ENCODE measurements at regions not wholly inside any gene's neighbourhood (a gene's known extent, or its start where the extent isn't known, plus 50 kb on each side); places are given as distances from the start of the nearest gene placed in this dataset.

DNA sequence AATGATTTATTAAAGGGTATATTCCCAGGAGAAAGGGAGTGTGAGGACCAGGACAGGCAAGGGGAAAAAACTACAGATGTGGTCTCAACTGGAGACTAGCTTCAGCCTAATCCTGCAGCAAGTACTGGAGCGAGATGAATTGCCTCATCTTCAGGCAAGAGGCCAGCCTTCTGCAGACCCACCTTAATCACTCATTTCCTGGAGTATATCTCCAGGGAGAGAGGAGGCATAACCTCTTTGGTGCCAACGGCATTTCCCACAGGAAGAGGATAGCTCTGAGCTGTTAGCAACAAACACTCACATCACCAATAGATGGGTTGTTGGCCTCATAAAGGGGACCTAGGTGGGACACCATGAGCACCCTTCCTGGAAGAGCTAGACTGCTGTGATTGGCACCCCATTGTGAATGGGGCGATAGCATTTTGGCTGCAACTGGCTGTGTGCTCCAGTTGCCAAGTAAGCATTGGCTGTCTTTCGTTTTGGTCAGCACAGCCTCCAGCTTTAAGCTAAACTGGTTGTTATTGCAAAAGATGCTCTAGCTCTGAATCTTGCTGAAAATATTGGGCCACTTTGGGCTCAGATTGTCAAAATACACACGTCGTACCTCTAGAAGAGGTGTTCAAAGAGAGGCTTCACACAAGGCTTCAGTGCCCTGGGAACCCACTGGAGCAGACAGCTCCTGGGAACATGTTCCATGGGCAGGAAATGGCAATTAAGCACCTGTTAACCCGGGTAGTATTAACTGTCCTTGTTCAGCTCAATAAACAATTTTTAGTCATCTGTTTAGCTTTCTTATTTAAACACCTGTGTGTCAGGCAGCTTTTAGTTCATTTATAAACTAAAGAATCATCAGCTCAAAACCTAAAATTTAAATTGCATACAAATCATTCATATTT is 314.8 kb upstream of the C1orf87 start:
- DNase-seq (ENCODE audit: low read depth, low spot score), result no peak

DNA sequence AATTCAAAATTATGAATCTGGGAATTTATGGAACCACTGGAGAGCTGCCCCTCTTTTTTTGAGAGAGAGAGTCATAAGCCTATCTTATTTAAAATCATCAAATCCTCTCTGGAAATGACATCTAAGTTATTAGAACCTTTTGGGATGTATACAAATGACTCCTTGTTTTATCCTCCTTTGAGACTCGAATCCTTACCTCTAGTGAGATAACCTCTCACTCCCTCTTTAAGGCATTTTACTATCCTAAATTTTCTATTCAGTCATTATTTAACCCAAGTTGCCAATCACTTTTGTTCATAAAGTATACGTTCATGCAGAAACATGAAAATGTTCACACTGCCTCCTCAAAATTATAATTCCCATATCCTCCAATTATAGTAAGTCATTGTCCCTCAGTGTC is 313.6 kb upstream of the C1orf87 start:
- no peak for DNase-seq (ENCODE audit: low read depth, low spot score)

DNA sequence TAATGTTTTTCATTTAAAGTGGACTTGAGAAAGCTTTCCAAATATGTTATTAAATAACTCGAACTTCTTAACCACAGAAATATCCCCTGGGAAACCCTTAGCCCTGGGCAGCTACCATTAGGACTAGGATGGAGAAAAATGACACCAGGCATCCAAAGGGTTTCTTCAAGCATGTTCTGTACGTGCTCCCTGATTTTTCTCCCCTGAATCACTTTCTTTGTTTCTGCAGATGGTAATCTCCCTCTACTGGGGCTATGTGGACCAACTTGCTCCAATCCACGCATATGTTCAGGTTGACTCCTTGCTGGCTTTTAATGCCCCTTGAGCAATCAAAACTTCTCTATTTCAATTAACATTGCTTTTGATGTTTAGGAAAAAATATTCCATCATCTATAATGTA is 312.7 kb upstream of the C1orf87 start:
- DNase-seq (ENCODE audit: low read depth, low spot score), result no peak

DNA sequence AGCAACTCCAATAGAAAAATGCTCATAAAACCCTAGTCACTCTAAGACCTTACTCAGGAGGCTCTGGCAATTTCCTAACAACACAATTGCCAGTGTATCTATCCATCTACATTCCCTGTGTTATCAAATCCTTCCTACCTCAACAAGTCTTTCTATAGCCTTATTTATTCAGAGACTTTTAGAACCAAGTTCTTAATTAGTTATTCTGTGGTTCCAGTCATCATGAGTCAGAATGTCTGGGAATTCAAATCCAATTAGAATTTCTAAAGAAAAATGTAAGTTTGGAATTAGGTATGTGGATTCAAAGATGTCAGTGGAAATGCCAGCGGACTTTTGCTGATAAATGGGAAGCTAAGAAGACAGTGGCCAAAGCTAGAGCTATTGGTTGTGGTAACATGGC is 302.6 kb upstream of the C1orf87 start:
- DNase-seq (ENCODE audit: low read depth, low spot score), result no peak

DNA sequence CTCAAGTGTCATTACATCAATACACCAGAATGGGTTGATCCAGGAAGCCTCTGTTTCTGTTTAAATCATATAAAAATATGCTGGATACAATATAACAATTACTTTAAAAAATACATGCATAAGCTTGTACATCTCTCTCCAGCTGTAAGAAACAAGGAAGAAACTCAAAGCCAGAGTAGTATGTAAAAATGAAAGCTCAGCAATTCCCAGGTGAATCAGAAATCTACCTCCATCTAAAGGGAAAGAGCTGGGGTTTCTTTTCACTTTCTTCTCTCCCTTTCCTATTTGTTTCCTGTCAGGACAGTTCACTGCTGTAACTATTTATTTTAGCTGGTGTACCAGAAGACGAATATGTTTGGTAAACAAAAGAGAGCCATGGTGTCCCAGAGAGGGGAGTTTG is 301.0 kb upstream of the C1orf87 start:
- DNase-seq (ENCODE audit: low read depth, low spot score), result no peak

DNA sequence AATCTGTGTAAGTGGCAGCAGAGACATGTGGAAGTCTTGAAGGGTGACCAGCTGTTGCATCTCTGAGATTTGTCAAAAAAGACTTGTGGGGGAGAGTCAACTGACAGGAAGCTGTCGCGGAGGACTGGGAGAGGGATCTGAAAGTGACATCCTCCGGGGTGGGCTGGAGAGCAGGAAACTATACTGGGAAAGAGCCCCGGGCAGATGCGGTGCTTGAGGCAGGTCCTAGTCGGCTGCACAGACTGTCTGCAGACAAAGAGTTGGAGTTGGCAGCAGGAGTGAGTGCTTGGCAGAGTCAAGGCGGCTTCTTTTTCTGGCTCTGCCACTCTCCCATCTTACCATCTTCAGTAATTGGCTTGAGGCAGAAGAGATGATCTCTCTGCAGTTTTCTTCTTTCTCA is 294.0 kb upstream of the C1orf87 start:
- no peak for DNase-seq (ENCODE audit: low read depth, low spot score)

DNA sequence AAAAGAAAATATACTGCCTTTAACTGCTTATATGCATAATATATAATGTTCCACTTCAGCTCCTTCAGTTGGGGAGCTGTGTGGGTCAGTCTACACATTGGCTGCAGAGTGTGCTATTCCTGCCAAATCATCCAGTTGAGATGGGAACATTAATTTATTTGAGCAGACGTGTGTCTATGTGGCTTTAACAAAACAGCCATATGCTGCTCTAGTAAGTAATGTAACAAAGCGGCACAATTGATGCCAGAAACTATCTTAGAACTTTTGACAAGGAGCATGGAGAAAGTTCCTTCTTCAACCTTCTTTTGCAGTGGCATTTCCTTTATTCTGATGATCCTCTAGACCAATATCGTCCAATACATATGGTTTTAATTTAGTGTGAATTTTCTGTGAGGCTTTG is 285.9 kb upstream of the C1orf87 start:
- DNase-seq (ENCODE audit: low read depth, low spot score), result no peak

DNA sequence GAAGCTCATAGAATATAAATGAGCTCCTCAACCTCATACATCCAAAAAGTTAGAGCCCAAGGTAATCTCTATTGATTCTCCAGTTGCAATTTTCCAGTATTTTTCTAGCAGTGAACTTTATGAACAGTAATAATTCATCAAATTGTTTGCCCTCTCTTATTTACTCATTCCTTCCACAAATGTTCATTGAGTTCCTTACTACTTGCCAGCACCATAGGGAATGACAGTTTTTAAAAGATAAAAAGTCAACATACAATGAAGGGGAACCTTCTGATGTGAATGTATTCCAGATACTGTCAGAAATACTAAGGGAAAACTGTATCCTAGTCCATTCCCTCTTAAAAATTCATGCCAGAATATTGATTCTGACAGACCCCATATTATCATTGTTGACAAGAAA is 277.0 kb upstream of the C1orf87 start:
- no peak for DNase-seq (ENCODE audit: low read depth, low spot score)

DNA sequence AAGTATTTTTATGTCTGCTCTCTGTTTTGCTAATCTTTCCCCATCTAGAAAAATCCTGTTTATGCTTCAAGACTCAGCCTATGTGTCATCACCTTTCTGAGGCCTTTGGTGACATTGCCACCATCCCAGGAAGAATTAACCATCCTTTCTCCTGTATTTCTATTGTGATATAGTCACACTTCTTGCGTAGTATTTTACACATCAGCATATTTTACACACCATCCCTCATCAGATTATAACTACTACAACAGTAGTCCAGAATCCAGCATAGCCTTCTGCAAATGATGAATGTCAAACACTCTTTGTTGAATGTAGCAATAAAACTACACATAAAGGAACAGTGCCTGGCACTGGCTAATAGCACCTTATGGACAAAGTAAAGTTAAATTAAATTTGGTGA is 275.3 kb upstream of the C1orf87 start:
- DNase-seq (ENCODE audit: low read depth, low spot score), result no peak

DNA sequence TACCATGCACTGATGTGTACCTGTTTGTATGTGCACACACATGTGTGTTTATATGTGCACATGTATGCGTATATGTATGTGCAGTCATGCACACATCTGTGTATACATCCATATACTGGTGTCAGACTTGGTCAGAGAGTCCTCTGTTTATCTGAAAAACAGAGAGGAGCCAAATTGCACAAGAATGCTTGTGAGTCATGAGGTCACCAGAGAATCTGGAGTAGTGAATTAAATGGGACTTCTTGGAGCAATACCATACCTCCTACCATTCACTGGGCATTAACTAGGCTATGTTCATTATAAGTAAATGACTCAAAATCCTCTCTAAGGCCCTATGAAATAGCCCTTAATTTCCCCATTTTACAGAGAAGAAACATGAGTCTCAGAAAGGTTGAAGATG is 272.1 kb upstream of the C1orf87 start:
- no peak for DNase-seq (ENCODE audit: low read depth, low spot score)

DNA sequence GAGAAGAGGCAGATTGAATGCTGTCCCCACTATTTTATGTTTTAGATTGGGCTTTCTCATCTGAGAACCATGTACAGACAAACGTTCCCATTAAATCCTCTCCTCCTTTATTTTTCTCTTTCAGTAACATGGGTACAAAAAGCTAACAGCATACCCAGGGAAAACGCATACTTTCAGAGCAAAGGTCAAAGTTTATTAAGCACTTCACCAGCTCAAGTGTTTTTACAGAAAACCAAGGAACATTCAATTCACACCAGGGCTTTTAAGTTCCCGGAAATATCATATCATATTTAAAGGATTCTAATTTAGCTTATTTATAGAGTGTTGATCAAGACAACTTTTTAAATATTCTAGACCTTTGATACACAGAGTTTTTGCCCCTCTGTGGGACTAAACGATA is 271.5 kb upstream of the C1orf87 start:
- DNase-seq (ENCODE audit: low read depth, low spot score), result no peak

DNA sequence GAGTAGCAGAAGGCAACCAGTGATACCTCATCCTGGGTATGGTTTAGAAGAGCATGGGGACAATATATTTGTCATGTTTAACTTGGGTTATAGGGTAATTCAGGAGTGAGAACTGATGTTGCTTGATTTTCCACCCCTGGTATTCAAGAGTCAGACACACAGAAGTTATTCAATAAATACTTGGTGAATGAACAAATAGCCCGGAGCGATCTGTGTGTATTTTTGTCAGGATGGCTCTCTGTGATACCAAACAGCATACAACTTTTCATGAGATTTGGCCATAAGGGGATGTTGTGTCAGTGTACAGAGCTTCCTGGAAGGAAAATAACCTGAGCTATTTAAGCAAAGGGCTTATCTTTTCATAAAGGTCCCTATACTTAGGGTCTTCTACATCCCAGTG is 270.2 kb upstream of the C1orf87 start:
- no peak for DNase-seq (ENCODE audit: low read depth, low spot score)

DNA sequence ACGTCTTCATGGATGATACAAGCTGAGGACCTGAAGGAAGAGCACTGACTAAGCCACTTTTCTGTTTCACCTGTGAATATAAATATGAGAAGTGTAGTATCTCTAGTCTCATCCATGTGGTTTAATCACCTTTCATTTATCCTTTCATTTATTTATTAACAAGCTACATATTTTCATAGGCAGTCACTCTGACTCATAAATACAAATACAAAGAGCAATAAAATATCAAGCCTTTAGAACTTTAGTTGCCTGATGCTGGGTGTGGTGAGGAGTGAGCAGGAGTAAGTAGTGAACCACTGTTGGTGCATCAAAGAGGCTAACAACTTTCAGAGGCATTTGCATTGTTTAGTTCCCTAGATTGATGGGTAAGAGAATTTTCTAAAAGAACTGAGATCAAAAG is 269.0 kb upstream of the C1orf87 start:
- no peak for DNase-seq (ENCODE audit: low read depth, low spot score)

DNA sequence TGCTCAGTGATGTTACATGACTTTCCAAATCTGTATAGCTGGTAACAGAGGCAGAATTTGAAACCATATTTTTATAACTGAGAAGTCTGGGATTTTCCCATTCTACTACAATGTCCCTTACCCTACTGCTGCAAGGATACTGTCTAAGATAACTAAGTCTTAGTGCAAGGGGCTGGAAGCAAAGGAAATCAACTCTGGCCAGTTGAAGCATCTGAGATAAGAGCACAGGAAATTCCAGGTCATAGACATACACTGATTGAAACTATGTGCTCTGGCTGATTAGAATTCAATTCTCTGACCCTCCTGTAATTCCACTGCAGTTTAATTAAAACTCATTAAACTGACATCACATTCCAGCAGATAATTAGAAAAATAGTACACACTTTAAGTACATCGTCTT is 267.7 kb upstream of the C1orf87 start:
- DNase-seq (ENCODE audit: low read depth, low spot score), result no peak

DNA sequence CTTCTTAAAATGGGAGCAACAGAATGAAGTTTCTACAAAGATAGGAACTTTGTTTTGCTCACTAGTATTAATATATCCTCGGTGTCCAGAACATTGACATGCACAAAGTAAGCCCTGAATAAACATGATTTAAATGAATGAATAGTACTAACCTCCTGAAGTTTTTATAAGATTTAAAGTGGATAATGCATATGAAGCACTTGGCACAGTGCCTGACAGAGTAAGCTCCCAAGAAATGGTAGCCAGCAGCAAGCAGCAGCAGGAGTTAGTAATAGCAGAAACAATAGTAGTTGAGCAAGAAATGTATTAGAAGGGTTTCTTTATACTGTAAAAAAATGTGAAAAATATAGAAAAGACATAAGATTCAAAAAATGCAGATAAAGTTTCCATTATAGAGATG is 258.1 kb upstream of the C1orf87 start:
- no peak for DNase-seq (ENCODE audit: low read depth, low spot score)

DNA sequence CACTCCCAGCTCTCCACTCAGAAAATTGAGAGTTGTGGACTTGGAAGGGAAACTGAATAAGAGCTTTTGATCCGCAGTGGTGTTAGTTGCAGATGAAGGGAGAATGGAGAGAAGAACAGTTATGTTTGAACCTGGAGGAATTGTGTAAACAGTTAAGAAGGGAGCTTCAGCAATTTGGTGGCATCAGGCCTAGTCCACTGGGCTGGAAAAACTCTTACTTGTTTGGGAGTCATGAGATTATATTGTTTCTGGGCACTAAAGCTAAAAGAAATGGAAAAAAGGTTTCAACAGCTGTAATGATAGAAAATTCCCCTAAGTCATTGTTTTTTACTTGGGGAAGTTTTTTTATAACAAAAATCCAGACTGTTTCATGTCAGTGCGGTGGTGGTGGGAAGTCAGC is 256.1 kb upstream of the C1orf87 start:
- no peak for DNase-seq (ENCODE audit: low read depth, low spot score)

DNA sequence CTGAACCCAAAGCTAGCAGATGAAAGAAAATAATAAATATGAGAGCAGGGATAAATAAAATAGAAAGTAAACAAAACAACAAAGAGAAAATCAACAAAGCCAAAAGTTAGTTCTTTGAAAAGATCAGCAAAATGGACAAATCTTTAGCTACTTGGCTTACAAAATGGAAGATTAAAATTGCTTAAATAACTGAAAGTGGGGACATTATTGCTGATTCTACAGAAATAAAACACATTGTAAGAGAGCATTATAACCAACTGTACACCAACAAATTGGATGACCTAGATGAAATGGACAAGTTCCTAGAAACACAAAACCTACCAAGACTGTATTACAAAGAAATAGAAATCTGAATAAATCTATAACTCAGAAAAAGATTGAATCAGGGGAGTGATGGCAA is 238.3 kb upstream of the C1orf87 start:
- no peak for DNase-seq (ENCODE audit: low read depth, low spot score)

DNA sequence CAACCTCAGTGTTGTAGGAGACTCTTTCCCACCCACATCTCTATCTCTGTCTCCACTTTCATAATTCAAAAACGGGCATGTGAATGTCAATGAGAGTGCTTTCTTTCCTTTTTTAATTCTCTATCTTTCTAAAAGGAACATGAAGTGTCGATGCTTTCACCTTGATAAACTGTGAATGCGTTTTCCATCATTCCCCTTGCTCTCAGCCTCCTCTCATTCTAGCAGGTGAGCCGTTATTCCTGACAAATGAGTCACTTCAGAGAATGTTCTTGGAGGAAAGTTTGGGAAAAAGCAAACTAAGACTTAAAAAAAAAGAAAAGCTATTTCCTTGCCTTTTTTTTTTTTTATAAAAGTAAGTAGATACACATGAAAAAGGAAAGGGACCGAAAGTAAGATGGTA is 226.0 kb upstream of the C1orf87 start:
- DNase-seq (ENCODE audit: low read depth, low spot score), result no peak

DNA sequence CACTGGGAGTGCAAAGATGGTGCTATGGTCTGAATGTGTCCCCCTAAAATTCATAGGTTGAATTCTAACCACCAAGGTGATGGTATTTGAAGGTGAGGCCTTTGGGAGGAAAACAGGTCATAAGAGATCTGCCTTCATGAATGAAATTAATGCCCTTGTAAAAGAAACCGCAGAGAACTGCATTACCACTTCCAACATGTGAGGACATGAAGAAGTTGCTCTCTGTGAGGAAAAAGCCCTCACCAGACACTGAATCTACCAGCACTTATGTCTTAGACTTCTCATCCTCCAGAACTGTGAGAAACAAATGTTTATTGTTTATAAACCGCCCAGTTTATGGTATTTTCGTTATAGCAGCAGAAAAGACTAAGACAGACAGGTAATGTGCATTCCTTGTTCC is 224.7 kb upstream of the C1orf87 start:
- DNase-seq (ENCODE audit: low read depth, low spot score), result no peak

DNA sequence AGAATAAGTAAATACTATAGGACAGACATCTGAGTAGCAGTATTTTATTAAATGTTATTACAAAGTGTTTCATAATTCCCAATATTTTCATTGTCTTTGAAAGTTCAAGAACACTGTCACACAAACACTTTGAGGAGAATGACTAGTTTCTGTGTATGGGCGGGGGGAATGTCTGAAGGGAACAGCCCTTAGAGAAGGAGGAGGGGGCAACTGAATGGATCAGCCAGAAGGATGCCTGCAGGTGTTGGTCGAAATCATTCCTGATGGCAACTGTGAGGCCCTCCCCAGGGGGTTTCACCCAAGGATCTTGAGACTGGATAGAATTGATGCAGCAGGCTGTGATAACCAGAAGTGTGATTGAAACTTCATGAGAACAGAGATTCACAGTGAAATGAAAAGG is 223.2 kb upstream of the C1orf87 start:
- DNase-seq (ENCODE audit: low read depth, low spot score), result no peak

DNA sequence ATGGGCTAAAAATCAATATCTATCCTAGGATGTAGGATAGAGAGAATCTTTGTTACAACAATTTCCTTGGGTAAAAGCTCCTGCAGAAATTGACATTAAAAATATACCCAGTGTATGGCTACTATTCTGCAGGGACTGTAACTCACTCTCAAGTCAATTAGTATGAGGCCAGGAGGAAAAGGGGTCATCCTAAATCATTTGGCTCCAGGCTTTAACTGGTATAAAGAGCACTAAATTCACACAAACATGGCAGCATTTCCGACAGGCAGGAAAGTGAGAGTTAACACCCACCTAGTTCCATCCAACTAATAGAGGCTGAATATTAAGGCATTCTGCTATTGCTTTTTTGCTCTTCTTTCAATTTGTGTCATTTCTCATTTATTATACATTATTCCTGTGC is 218.6 kb upstream of the C1orf87 start:
- no peak for DNase-seq (ENCODE audit: low read depth, low spot score)

DNA sequence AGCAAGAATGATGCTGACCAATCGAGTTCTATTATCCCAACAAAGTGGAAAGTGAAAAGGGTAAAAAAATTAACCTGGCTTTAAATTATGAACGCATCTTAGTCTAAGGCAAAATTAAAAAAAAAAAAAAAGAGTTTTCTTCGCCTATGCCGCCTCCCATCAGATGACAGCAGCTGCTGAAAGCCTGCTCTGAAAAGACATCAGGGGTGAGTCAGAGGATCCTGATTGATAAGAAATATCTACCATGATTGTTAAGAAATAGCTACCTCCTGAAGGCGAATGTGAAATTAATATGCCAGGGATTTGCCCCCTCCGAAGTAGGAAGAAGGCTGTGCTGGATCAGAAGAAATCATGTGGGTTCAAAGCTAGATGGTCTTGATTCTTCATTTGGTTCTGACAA is 216.8 kb upstream of the C1orf87 start:
- DNase-seq (ENCODE audit: low read depth, low spot score), result no peak

DNA sequence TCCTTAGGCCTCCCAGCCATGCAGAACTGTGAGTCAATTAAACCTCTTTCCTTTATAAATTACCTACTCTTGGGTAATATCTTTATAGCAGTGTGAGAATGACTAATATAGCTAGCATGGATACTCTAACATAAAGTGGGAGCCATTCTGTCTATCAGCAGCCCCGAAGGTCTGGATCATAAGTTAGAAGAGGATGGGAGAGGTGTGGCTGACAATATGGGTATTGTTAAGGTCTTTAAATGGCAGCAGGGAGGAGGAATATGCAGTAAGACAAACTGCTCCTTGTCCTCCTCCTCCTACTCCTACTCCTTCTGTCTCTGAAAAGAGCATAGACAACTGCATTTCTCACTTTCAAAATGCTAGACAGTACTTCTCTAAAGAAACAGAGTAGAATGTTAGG is 214.0 kb upstream of the C1orf87 start:
- DNase-seq (ENCODE audit: low read depth, low spot score), result no peak

DNA sequence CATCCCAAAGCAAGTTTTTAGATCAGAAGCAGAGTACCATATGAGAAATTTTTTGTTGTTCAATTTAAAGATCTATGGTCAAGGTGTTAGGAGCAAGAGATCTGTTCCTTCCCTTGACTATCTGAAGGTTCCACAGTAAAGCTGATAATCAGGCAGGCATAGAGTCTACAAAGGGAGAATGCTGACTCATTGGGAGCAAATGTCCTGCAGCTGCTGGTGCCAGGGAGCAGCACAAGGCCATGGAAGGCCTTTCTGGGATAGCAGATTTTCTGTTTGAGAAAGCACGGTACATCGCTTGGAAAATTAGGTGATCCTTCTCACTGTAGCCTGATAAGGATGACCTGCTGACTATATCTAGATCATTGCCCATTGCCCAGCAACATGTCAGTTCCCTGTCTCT is 210.1 kb upstream of the C1orf87 start:
- no peak for DNase-seq (ENCODE audit: low read depth, low spot score)

Measured in iPS DF 19.7 (cell line).